Testis (tissue), 2 donors: ENCODE measurements at regions not wholly inside any gene's neighbourhood (a gene's known extent, or its start where the extent isn't known, plus 50 kb on each side); places are given as distances from the start of the nearest gene placed in this dataset.

ENCODE experiments used
- POLR2A ChIP-seq: fragments of 450-650 bp; IDR thresholded peaks from one replicate; pipeline ENCODE4 v1.6.1; 2017; ENCODE audit warnings: antibody characterized with exemption, mild to moderate bottlenecking, moderate library complexity
- TF ChIP-seq, protein P1 (sequence below), 3 experiments: fragments of 450-650 bp in 2 of 3; fragments of 200-600 bp in 1 of 3; sonication (generic) in 1 of 3; IDR thresholded peaks; one replicate each; pipeline ENCODE4 v1.5.1; 2016 to 2019; ENCODE audit warnings: antibody characterized with exemption in 3 of 3, mild to moderate bottlenecking in 2 of 3, moderate library complexity in 1 of 3

DNA sequence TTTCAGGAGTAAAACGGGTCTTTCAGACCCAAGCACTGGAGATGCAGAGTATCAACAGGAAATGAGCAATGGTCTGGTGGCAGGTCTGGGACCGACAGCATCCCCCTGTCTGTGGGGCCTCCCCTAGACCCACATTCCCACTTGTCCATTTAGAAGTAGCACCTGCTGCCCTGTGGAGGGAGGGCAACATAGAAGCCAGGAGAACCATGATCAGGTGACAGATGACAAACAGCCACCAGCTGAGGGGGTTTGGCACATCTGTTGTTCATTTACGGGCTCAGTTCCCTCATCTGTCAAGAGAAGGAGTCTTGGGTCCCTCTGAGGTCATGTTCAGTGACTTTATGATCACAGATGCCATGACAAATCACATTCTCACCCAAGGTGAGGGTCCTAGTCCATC, 77.9 kb upstream of the SLC66A3 start:
- TF ChIP-seq, protein P1, sequence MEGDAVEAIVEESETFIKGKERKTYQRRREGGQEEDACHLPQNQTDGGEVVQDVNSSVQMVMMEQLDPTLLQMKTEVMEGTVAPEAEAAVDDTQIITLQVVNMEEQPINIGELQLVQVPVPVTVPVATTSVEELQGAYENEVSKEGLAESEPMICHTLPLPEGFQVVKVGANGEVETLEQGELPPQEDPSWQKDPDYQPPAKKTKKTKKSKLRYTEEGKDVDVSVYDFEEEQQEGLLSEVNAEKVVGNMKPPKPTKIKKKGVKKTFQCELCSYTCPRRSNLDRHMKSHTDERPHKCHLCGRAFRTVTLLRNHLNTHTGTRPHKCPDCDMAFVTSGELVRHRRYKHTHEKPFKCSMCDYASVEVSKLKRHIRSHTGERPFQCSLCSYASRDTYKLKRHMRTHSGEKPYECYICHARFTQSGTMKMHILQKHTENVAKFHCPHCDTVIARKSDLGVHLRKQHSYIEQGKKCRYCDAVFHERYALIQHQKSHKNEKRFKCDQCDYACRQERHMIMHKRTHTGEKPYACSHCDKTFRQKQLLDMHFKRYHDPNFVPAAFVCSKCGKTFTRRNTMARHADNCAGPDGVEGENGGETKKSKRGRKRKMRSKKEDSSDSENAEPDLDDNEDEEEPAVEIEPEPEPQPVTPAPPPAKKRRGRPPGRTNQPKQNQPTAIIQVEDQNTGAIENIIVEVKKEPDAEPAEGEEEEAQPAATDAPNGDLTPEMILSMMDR (IDR thresholded peaks at IDR 0.05), result no peak
- no peak for TF ChIP-seq POLR2A
